ENCODE measurements at regions not wholly inside any gene's neighbourhood (a gene's known extent, or its start where the extent isn't known, plus 50 kb on each side); places are given as distances from the start of the nearest gene placed in this dataset.

DNA sequence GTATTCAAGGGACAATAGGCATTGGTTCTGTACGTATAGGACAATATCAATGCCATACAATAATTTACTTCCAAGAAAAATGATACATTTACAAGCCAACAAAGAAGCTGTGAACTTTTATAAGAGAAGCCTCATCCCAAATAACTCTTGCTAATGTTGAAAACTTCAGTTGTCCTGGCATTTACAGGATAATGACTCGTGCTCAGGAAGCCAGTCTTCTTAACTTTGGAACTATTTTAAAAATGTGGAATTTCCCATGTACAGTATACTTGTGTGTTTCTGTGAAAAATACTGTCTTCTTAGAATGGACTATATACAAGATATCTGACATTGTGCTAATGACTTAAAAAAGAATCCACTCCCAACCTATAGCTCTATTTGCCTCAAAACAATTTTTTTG is 1479.3 kb upstream of the CDH9 start:
- TF ChIP-seq, protein P1, sequence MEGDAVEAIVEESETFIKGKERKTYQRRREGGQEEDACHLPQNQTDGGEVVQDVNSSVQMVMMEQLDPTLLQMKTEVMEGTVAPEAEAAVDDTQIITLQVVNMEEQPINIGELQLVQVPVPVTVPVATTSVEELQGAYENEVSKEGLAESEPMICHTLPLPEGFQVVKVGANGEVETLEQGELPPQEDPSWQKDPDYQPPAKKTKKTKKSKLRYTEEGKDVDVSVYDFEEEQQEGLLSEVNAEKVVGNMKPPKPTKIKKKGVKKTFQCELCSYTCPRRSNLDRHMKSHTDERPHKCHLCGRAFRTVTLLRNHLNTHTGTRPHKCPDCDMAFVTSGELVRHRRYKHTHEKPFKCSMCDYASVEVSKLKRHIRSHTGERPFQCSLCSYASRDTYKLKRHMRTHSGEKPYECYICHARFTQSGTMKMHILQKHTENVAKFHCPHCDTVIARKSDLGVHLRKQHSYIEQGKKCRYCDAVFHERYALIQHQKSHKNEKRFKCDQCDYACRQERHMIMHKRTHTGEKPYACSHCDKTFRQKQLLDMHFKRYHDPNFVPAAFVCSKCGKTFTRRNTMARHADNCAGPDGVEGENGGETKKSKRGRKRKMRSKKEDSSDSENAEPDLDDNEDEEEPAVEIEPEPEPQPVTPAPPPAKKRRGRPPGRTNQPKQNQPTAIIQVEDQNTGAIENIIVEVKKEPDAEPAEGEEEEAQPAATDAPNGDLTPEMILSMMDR (IDR thresholded peaks at IDR 0.05): no peak
- no peak for TF ChIP-seq POLR2A (IDR thresholded peaks at IDR 0.05)
- H3K27me3 ChIP-seq: no peaks in the 10 kb centered on the region
- H3K27ac ChIP-seq: no peak overlapping the region
- whole genome bisulfite sequencing, 2 donors: 54 to 64% methylated on average over 2 of the region's 2 CpGs
- no peaks in the 10 kb centered on the region for H3K4me1 ChIP-seq
- no peaks in the 10 kb centered on the region for H3K36me3 ChIP-seq (ENCODE audit: low read depth, missing control alignments)
- no peaks in the 10 kb centered on the region for H3K9me3 ChIP-seq
- H3K4me3 ChIP-seq: no peak overlapping the region
- intact Hi-C loops (cut with DNase I; ENCODE audit: low total_unique reads): no loop called here
- DNase-seq: no peak

DNA sequence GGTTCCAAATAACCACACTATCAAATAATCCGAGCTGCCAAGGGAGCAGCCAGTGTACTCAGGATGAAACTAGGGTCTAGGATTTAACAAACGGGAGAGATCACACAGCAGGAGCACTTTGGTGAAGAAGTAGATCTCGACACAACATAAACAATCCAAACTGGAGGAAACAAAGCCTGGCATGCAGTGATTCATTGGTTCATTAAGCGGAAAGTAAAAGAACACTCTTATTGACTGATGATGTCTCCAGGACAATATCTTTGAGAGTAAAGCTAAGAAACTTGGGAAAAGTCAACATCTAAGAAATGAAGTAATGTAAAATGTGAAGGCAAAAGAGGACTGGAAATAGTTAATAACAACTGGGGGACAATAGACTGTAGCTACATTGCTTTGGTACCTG is 1478.3 kb upstream of the CDH9 start:
- TF ChIP-seq POLR2A (IDR thresholded peaks at IDR 0.05): no peak
- TF ChIP-seq, protein P1 (IDR thresholded peaks at IDR 0.05): no peak
- Histone ChIP-seq H3K36me3 (ENCODE audit: low read depth, missing control alignments) (no peaks in the 10 kb centered on the region), H3K9me3 (no peaks in the 10 kb centered on the region), H3K4me1 (no peaks in the 10 kb centered on the region), H3K4me3 (no peak overlapping the region), H3K27me3 (no peaks in the 10 kb centered on the region), H3K27ac (no peak overlapping the region)
- 77 to 82% methylated on average over 4 of the region's 4 CpGs for WGBS, 2 donors
- DNase-seq: no peak
- intact Hi-C loops (cut with DNase I; ENCODE audit: low total_unique reads): no loop called here

DNA sequence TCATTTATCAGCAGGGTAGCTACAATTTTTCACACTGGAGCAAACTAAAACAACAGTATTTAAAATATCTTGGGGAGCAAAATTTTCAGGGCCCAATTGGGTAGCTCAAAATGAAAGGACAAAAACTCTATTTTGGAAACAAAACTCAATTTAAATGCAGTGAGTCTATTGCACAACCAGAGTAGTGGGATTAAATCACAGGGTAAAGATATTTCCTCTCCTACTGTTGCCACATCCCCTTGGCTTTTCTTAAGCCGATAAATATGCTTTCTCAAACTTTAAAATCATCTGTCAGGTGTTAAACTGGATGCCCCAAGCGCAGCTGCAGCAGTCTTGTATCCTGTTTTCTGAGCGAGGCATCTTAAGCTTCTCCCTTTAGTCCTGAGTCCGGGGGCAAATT is 1474.3 kb upstream of the CDH9 start:
- TF ChIP-seq, protein P1 (IDR thresholded peaks at IDR 0.05): no peak
- TF ChIP-seq POLR2A (IDR thresholded peaks at IDR 0.05): no peak
- no peak overlapping the region for H3K4me3 ChIP-seq
- intact Hi-C loops (cut with DNase I; ENCODE audit: low total_unique reads): no loop called here
- H3K27me3 ChIP-seq: no peaks in the 10 kb centered on the region
- WGBS, 2 donors: 72 to 87% methylated on average over 4 of the region's 4 CpGs
- no peaks in the 10 kb centered on the region for H3K4me1 ChIP-seq
- no peak for DNase-seq
- H3K27ac ChIP-seq: no peak overlapping the region
- H3K36me3 ChIP-seq (ENCODE audit: low read depth, missing control alignments): no peaks in the 10 kb centered on the region
- H3K9me3 ChIP-seq: no peaks in the 10 kb centered on the region

DNA sequence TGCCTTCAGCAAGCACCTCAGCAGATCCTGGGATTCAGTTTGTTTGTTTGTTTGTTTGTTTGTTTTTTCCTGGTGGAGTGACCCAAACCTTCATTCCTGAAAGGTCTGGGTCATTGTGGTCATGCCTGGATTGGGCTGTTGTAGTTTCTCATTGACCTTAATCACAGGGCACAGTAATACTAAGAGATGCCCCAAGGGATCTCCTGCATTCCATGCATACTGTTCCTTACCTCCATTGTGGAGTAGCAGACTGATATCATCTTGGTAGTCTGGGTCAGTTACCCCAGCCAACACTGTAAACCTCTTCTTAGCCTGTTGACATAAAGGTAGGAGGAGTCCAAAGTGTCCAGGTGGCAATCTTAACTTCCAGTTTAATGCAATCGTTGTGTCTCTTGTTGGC is 1466.7 kb upstream of the CDH9 start:
- no peak for DNase-seq
- WGBS, 2 donors: 40% methylated on average over 1 of the region's 1 CpG
- no peaks in the 10 kb centered on the region for H3K36me3 ChIP-seq (ENCODE audit: low read depth, missing control alignments)
- no peaks in the 10 kb centered on the region for H3K9me3 ChIP-seq
- H3K4me1 ChIP-seq: no peaks in the 10 kb centered on the region
- no peak for TF ChIP-seq POLR2A (IDR thresholded peaks at IDR 0.05)
- TF ChIP-seq, protein P1 (IDR thresholded peaks at IDR 0.05): no peak
- intact Hi-C loops (cut with DNase I; ENCODE audit: low total_unique reads): no loop called here
- no peak overlapping the region for H3K4me3 ChIP-seq
- no peak overlapping the region for H3K27ac ChIP-seq
- H3K27me3 ChIP-seq: no peaks in the 10 kb centered on the region

DNA sequence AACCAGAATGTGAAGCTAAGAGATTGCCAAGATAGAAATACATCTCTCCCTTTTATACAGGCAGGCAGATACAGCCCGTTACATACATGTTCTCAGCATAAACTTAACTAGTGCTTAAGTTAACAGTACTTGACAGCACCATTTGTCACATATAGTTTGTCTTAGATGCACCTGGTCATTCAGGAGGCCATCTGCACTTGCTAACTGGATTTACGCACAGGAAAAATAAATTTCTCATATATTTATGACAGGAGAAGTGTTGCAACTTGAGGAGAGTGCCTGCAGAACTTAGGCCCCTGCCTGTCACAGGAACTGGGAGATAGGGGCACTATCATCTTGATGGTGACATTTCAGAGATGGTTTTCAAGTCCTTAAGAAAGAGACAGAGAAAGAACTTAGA is 1462.1 kb upstream of the CDH9 start:
- Histone ChIP-seq H3K36me3 (ENCODE audit: low read depth, missing control alignments) (no peaks in the 10 kb centered on the region), H3K4me1 (no peaks in the 10 kb centered on the region), H3K4me3 (no peak overlapping the region), H3K27ac (no peak overlapping the region), H3K27me3 (no peaks in the 10 kb centered on the region), H3K9me3 (no peaks in the 10 kb centered on the region)
- no peak for DNase-seq
- TF ChIP-seq, protein P1 (IDR thresholded peaks at IDR 0.05): no peak
- no peak for TF ChIP-seq POLR2A (IDR thresholded peaks at IDR 0.05)
- intact Hi-C loops (cut with DNase I; ENCODE audit: low total_unique reads): no loop called here
- WGBS, 2 donors: 81 to 88% methylated on average over 2 of the region's 2 CpGs

Data from testis (tissue), 2 donors.